Stomach smooth muscle (tissue), 2 donors: ENCODE measurements at regions not wholly inside any gene's neighbourhood (a gene's known extent, or its start where the extent isn't known, plus 50 kb on each side); places are given as distances from the start of the nearest gene placed in this dataset.

ENCODE experiments used
- H3K27ac ChIP-seq: one replicate; pipeline ENCODE4 v1.7.0; 2013; ENCODE audit warnings: mild to moderate bottlenecking, low read length, inconsistent platforms
- H3K27me3 ChIP-seq, 2 donors: one replicate each; pipeline ENCODE4 v1.7.0; 2013; ENCODE audit warnings: low read length in 2 of 2; ENCODE audit not compliant: insufficient read depth in 2 of 2, control insufficient read depth in 1 of 2
- H3K36me3 ChIP-seq, 2 donors: one replicate each; pipeline ENCODE4 v1.7.0; 2013; ENCODE audit warnings: low read length in 2 of 2; ENCODE audit not compliant: control insufficient read depth in 2 of 2, insufficient read depth in 2 of 2
- H3K4me1 ChIP-seq: one replicate; pipeline ENCODE4 v1.7.0; 2013; ENCODE audit warnings: low read length; ENCODE audit not compliant: control insufficient read depth, insufficient read depth
- H3K4me3 ChIP-seq, 2 donors: one replicate each; pipeline ENCODE4 v1.7.0; 2013; ENCODE audit warnings: low read length in 2 of 2
- H3K9ac ChIP-seq, 2 donors: one replicate each; pipeline ENCODE4 v1.7.0; 2013; ENCODE audit warnings: low read length in 2 of 2, mild to moderate bottlenecking in 1 of 2
- H3K9me3 ChIP-seq, 2 donors: one replicate each; pipeline ENCODE4 v1.7.0; 2013; ENCODE audit warnings: low read length in 2 of 2; ENCODE audit not compliant: control insufficient read depth in 2 of 2
- donor health status: healthy.
- donor health status: Pancreatic carcinoma.

- Histone ChIP-seq H3K36me3 (no peaks in the 10 kb centered on the region), H3K9ac (no peak overlapping the region), H3K27ac (no peak overlapping the region), H3K9me3 (no peaks in the 10 kb centered on the region), H3K4me1 (no peaks in the 10 kb centered on the region), H3K4me3 (no peak overlapping the region), H3K27me3 (no peaks in the 10 kb centered on the region)
These were observed 321.4 kb upstream of the SLC8A1 start for GRCh38 chr2:40773291-40773690.

- no peaks in the 10 kb centered on the region for H3K9me3 ChIP-seq
- no peaks in the 10 kb centered on the region for H3K27me3 ChIP-seq
- no peaks in the 10 kb centered on the region for H3K36me3 ChIP-seq
- no peak overlapping the region for H3K27ac ChIP-seq
- no peaks in the 10 kb centered on the region for H3K4me1 ChIP-seq
- H3K9ac ChIP-seq = no peak overlapping the region
- H3K4me3 ChIP-seq = no peak overlapping the region
These were observed 331.8 kb upstream of the SLC8A1 start for GRCh38 chr2:40783704-40784103.

- Histone ChIP-seq H3K4me1 (no peaks in the 10 kb centered on the region), H3K4me3 (no peak overlapping the region), H3K27me3 (no peaks in the 10 kb centered on the region), H3K9ac (no peak overlapping the region), H3K36me3 (no peaks in the 10 kb centered on the region), H3K27ac (no peak overlapping the region), H3K9me3 (no peaks in the 10 kb centered on the region)
These were observed 334.7 kb upstream of the SLC8A1 start for GRCh38 chr2:40786636-40787035.

- no peaks in the 10 kb centered on the region for H3K4me1 ChIP-seq
- H3K27ac ChIP-seq = no peak overlapping the region
- H3K27me3 ChIP-seq = no peaks in the 10 kb centered on the region
- H3K36me3 ChIP-seq = no peaks in the 10 kb centered on the region
- no peaks in the 10 kb centered on the region for H3K9me3 ChIP-seq
- H3K4me3 ChIP-seq = no peak overlapping the region
- H3K9ac ChIP-seq = no peak overlapping the region
These were observed 345.2 kb upstream of the SLC8A1 start for GRCh38 chr2:40797120-40797519.

GRCh38 chr2:40803900-40804299, 352.0 kb upstream of the SLC8A1 start:
- H3K36me3 ChIP-seq = no peaks in the 10 kb centered on the region
- H3K27ac ChIP-seq = no peak overlapping the region
- H3K9me3 ChIP-seq = no peaks in the 10 kb centered on the region
- no peak overlapping the region for H3K9ac ChIP-seq
- no peak overlapping the region for H3K4me3 ChIP-seq
- H3K4me1 ChIP-seq = no peaks in the 10 kb centered on the region
- no peaks in the 10 kb centered on the region for H3K27me3 ChIP-seq

- Histone ChIP-seq H3K27ac (no peak overlapping the region), H3K9ac (no peak overlapping the region), H3K4me1 (no peaks in the 10 kb centered on the region), H3K27me3 (no peaks in the 10 kb centered on the region), H3K36me3 (no peaks in the 10 kb centered on the region), H3K4me3 (no peak overlapping the region), H3K9me3 (no peaks in the 10 kb centered on the region)
These were observed 357.3 kb upstream of the SLC8A1 start for GRCh38 chr2:40809156-40809555.

- no peak overlapping the region for H3K9ac ChIP-seq
- no peak overlapping the region for H3K4me3 ChIP-seq
- H3K27me3 ChIP-seq = no peaks in the 10 kb centered on the region
- no peak overlapping the region for H3K27ac ChIP-seq
- H3K4me1 ChIP-seq = no peaks in the 10 kb centered on the region
- no peaks in the 10 kb centered on the region for H3K9me3 ChIP-seq
- H3K36me3 ChIP-seq = no peaks in the 10 kb centered on the region
These were observed 362.7 kb upstream of the SLC8A1 start for GRCh38 chr2:40814616-40815015.

GRCh38 chr2:40820319-40820718, 368.4 kb upstream of the SLC8A1 start:
- H3K4me1 ChIP-seq = no peaks in the 10 kb centered on the region
- H3K36me3 ChIP-seq = no peaks in the 10 kb centered on the region
- no peaks in the 10 kb centered on the region for H3K9me3 ChIP-seq
- no peak overlapping the region for H3K9ac ChIP-seq
- H3K27me3 ChIP-seq = no peaks in the 10 kb centered on the region
- no peak overlapping the region for H3K27ac ChIP-seq
- no peak overlapping the region for H3K4me3 ChIP-seq

- Histone ChIP-seq H3K4me1 (no peaks in the 10 kb centered on the region), H3K27ac (no peak overlapping the region), H3K9ac (no peak overlapping the region), H3K36me3 (no peaks in the 10 kb centered on the region), H3K9me3 (no peaks in the 10 kb centered on the region), H3K27me3 (no peaks in the 10 kb centered on the region), H3K4me3 (no peak overlapping the region)
These were observed 371.6 kb upstream of the SLC8A1 start for GRCh38 chr2:40823478-40823877.

- H3K9ac ChIP-seq = no peak overlapping the region
- no peak overlapping the region for H3K27ac ChIP-seq
- H3K4me1 ChIP-seq = no peaks in the 10 kb centered on the region
- no peaks in the 10 kb centered on the region for H3K9me3 ChIP-seq
- H3K36me3 ChIP-seq = no peaks in the 10 kb centered on the region
- no peak overlapping the region for H3K4me3 ChIP-seq
- H3K27me3 ChIP-seq = no peaks in the 10 kb centered on the region
These were observed 372.4 kb upstream of the SLC8A1 start for GRCh38 chr2:40824278-40824677.

- Histone ChIP-seq H3K4me3 (no peak overlapping the region), H3K4me1 (no peaks in the 10 kb centered on the region), H3K36me3 (no peaks in the 10 kb centered on the region), H3K27ac (no peak overlapping the region), H3K9ac (no peak overlapping the region), H3K9me3 (no peaks in the 10 kb centered on the region), H3K27me3 (no peaks in the 10 kb centered on the region)
These were observed 375.5 kb upstream of the SLC8A1 start for GRCh38 chr2:40827392-40827791.
